22Rv1 (cell line): ENCODE measurements at regions not wholly inside any gene's neighbourhood (a gene's known extent, or its start where the extent isn't known, plus 50 kb on each side); places are given as distances from the start of the nearest gene placed in this dataset.

Experiments
- H3K27ac ChIP-seq: fragments of 450-650 bp; 2 replicates; pipeline ENCODE4 v1.5.1; 2017
- CTCF ChIP-seq: fragments of 450-650 bp; IDR thresholded peaks from 2 replicates; pipeline ENCODE4 v1.5.1; 2017; ENCODE audit warnings: mild to moderate bottlenecking
- ZFX ChIP-seq: fragments of 450-650 bp; IDR thresholded peaks from 2 replicates; pipeline ENCODE4 v1.6.1; 2017; ENCODE audit warnings: antibody characterized with exemption, borderline replicate concordance

DNA sequence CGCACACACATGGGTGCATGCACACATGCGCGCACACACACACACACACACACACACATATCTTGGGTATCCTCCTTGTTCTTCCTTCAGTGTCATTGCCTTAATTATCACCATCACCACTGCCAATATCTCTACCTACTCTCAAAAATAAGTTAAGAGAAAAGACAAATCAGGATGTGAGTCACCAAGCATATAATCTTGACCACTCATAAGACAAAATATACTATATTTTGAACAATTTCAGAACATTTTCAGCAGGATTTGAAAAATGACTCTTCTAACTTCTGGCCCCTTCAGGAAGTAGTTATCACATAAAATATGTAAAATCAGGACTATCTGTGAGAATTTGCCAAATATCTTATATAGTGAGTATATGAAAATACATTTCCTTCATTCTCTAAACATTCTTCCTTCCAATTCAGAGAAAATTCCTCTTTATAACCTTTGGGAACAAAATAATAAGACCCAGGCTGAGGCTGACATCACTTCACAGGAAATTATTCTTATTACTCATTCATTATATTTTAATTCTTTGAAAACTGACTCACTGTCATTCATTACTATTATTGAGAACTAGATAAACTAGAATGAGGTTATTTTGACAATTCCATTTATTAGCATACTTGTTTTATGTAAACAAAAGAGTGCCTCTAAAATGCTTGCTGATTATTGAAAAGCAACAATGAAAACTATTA is 772.0 kb upstream of the ACO1 start:
- TF ChIP-seq ZFX (no peak), CTCF (no peak)
- no peak overlapping the region for H3K27ac ChIP-seq

DNA sequence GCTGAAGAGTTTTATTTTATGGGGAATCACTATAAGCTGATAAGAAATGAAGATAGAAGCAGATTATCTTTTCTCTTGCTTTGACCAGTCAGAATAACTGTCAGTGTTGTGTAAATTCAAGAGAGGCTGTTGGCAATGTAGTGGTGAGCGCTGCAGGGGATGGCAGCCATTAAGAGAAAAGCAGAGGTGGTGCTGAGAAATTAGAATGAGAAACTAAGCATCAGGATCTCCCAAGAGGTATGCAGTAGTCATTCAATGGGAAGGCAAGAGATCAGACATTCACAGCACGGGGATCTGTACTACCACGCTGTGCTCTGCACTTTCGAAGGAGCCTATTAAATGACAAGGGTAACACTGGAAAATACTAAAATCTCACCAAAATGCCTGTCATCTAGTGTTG is 768.5 kb upstream of the ACO1 start:
- TF ChIP-seq CTCF (no peak), ZFX (no peak)
- no peak overlapping the region for H3K27ac ChIP-seq

GRCh38 chr9:31623511-31623910 is 760.9 kb upstream of the ACO1 start:
- TF ChIP-seq ZFX (no peak), CTCF (no peak)
- no peak overlapping the region for H3K27ac ChIP-seq

DNA sequence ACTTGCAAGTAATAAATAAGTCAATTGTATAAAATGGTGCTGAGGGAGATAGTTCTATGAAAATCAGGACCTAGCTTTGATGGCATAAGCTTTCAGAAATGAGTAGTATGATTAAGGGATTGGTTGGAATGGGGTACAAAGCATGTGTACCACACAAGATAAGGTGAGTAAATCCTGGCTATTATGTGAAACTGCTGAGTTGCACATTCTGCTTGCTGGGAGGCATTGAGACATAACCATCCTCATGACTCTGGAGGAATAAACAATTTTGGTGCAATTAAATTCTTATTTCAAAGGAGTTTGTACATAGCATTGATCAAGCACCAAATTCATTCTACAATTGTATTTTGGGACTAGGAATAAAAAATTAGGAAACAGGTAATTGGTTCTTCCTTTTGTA is 755.2 kb upstream of the ACO1 start:
- H3K27ac ChIP-seq, result no peak overlapping the region
- no peak for TF ChIP-seq CTCF

DNA sequence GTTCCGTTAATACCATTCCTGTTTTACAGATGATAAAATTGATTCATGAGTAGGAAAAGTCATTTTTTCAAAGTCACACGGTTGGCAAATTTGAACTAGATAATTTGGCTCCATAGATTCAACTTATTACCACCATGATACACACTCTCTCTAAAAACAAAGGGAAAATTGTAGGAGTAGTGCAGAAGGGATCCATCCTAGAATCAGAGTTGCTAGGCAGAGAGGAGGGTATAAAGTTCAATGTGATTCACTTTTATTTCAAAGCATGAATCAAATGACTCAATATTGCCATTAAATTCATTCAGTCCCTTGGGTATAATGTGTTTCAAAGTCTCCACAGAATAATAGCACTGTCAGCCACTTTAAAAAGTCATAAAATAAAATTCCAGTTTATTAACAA is 747.2 kb upstream of the ACO1 start:
- TF ChIP-seq CTCF (no peak), ZFX (no peak)

DNA sequence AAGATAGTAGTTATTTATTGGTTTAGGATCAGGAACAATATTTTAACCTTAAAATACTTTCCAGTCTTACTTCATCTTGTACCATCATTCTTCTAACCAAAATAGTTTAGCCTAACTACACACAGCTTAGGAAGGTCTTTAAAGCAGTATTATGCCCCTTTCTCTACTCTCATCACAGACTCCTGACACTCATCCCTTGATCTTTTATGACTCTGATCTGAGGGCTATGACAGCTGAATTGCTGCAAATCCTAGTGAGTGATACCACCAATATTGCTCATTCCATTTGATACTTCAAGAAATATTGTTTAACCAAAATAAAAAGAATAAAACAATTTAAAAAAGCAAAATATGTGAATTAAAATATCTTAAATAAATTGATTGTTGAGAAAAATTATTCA is 746.6 kb upstream of the ACO1 start:
- no peak for TF ChIP-seq CTCF
- no peak for TF ChIP-seq ZFX

More for the DNA sequence above, 747.2 kb upstream of the ACO1 start:
- no peak overlapping the region for H3K27ac ChIP-seq

DNA sequence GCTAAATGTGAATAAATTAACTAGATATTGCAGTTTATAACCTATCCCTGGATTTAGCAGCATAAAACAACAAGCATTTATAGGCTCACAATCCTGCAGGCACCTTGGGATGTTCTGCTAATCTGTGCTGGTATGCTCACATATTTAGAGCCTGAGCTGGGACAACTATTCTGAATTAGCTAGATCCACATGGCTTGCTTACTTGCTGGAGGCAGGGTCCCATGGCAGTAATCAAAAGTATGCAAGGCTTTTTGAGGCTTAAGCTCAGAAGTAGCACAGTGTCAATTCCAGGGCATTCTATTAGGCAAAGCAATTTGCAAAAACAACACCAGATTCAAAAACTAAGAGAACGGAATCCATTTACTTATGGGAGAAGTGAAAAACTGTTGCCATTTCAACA is 745.0 kb upstream of the ACO1 start:
- H3K27ac ChIP-seq, result no peak overlapping the region
- TF ChIP-seq CTCF, result no peak
- no peak for TF ChIP-seq ZFX

More for the DNA sequence above, 746.6 kb upstream of the ACO1 start:
- no peak overlapping the region for H3K27ac ChIP-seq
